ENCODE measurements at regions not wholly inside any gene's neighbourhood (a gene's known extent, or its start where the extent isn't known, plus 50 kb on each side); places are given as distances from the start of the nearest gene placed in this dataset.
"Not testable (repeated sequence)": the region's sequence is repeated elsewhere in the genome, so short reads cannot be mapped to it uniquely, and the experiment has no call there.

DNA sequence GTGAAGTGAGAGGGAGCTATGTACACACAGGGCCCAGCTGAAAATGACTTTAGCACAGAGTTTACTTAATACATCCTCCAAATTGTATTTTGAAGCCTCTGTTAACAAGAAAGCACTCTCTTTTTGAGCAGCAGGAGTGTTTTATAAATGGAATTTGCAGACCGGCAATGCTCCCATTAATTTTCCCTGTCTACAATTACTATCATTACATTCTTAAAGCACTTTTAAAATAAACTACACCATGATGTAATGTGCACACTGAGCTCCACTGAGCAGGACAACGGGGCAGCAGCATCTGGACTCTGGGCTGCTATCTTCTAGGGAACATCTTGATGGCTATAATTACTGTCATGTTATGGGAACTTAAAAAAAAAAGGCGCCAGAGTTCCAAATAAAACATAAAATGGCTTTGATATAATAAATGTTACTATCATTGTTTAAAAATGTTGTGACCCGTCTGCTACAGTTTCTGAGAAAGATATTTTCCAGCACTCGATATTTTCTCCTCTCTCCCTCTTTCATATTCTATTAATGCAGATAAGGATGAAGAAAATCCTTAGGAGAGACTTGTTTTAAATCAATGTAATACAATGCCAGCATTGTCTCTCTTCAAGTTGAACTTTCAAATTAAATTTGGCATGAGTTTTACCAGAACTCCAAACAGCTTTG lies 150.9 kb downstream of the HLX start:
- DNase-seq, result no peak

- DNase-seq, result no peak
These were observed 151.7 kb downstream of the HLX start for GRCh38 chr1:221030990-221031389.

DNA sequence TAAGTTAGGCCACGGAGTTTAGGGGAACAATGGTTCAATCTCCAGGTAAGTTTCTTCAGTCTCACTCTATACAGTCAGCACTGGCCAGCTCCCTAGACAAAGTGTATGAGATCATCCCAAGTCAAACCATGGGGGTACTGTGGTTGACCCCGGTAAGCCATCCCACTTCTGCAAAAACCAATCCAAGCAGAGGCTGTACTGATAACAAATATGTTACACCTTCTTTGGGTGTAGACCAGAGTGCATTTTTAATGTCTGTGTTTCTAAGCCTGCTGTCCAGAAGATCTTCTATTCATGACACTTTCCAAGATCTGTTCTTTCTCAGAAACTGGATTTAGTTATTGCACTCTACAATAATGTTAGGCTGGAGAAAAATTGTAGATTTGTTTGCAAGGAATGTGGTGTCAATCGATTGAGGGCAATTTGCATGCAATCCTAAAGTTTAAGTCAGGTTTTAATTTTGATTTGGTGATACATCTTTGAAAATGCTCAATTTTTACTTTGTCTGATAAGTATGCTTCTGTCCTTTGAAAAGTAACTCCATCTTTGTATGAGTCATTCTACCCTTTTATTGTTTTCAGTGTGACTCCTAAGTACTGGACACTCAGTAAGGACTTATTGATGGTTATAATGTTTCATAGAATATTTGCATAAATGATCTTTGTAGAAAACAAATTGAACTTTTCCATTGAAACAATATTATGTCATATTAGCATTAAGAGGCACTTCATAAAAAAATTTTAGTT lies 152.4 kb downstream of the HLX start:
- no peak for DNase-seq

DNA sequence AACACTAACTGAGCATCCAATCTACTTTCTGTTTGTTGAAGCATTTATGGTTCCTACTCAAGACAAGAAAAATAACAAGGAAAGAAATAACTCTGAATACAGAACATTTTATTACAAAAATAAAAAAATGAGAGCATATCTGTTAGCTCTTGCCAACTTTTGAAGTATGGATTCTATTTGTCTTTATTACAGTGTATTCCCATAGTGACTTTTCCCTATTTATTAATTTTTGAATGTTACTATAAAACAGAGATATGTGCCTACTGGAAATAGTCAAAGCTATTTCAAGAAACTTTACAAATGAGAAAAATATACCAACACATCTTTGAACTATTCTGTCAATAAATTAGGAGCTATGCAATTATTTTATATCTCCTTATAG lies 153.0 kb downstream of the HLX start:
- no peak for DNase-seq

DNA sequence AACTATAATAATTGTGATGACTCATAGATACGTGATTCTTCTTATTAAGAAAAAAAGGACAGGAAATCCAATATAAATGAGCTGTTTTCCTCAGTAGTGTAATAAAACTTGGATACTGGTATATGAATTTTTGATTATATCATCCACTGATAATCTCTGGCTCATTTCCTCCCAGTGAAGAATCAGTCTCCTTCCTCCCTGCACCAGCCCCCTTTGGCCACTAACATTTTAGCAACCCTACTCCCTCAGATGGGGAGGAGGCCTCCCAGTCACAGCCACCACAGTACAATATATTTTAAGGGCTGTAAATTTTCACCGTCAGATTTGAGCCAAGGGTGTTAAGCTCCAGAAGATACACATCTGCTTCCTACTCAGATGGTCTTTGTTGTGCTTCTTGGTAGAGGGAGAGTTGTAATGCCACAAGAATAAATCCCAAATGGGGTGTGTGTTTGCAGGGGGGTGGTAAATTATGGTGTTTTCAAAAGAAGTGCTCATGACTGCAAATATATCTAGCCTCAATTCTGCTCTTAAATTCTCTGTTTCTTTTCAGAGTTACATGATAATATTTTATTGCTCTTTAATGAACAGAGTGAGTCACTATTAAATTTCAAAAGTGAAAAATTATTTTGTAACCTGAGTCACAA lies 153.5 kb downstream of the HLX start:
- DNase-seq, result no peak

DNA sequence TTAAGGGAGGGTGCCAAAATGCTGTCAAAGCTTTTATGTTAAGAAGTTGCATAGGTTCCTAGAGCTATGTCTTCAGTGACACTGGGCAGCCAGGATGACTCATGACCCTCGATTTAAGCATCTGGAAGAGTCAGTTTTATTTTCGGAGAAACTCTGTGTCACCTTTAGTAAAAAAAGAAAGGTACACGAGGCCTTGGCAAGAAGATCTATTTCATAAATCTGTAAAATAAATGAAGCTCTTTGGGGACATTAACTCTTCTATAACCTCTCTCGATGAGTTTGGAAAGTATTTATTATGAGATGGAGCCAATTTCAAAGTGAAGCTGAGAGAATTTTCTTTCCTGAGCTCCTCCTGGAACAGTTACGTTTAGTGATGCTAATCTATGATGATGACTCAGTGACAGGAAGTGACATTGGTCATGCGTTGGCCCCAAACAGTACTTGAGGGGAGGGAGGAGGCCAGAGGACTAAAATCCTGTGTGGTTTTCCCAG lies 156.5 kb downstream of the HLX start:
- DNase-seq, result no peak

DNA sequence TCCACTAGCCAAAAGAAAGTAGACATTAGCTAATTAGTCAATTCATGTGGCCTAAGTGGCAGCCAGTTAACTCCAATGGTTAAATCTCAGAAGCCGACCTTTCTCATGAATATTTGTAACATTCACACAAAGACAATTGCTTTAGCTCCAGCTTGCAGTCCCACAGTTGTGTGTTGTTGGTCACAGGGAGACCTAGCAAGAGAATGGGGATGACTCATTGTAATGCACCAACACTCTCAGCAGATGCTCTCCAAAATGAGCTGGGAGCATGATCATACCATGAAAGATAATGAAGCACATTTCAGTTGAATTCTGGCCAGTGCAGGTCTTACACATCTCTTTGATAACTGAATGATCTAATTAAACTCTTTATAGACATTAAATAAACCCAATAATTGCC lies 160.4 kb downstream of the HLX start:
- DNase-seq, result no peak

DNA sequence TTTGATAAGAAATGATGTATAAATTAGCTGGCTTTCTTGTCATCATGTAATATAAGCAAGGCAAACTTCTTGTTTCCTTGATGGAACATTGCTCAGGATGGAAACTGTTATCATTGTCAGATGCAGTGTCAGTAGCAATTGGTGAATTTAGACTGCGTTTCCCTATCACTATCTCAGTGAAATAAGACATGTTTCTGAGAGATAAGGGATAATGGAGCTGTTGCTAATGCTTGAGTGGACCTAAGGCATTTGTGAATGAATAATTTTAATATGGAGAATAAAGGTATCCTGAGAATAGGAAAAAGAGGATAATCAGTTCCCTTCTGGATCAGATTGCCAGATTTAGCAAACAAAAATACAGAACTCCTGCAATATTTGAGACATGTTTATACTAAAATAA lies 160.9 kb downstream of the HLX start:
- no peak for DNase-seq

DNA sequence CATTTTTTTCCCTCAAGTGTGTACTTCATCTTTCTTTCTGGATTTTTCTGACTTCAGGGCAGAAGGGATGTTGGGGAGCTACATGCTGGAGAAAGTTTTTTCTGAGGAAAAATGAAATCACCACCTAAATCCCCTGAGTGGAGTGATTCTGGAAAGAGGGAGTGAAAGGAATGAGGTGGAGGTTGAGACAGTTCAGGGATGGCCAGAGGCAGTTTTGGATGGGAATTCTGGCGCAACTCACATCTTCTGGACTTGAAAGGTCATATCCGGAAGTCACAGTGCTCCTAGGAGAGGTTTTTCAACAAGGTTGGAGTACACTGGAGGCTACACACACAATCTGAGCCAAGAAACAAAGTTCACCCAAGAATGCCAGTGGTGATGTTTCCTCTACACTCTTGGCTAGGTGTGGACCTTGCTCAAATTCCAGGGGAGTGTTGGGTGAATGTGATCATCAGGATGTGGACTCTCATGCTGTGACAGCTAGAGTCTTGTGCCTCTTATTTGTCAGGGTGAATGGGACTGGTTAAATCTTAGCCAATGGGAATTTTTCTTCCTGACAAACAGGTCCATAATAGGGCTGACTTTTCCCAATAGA lies 161.5 kb downstream of the HLX start:
- no peak for DNase-seq

- no peak for DNase-seq
These were observed 165.3 kb downstream of the HLX start for GRCh38 chr1:221044538-221044937.

DNA sequence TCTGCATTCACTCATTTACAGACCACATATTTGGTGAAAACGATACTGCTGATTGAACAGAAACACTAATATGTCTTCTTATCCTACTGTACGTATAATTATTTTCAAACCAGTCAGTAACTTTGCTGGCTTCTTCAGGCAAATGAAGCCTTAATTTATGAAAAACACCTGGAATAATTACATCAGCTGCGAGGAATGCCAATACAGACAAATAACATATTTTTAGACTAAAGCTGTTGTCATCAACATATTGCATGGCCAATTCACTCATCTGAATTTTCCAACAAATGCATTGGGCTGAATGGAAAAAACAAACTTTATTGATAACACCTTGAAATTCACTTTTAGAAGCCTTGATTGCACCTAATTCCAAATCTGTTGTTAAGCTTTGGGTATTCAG lies 165.9 kb downstream of the HLX start:
- no peak for DNase-seq

DNA sequence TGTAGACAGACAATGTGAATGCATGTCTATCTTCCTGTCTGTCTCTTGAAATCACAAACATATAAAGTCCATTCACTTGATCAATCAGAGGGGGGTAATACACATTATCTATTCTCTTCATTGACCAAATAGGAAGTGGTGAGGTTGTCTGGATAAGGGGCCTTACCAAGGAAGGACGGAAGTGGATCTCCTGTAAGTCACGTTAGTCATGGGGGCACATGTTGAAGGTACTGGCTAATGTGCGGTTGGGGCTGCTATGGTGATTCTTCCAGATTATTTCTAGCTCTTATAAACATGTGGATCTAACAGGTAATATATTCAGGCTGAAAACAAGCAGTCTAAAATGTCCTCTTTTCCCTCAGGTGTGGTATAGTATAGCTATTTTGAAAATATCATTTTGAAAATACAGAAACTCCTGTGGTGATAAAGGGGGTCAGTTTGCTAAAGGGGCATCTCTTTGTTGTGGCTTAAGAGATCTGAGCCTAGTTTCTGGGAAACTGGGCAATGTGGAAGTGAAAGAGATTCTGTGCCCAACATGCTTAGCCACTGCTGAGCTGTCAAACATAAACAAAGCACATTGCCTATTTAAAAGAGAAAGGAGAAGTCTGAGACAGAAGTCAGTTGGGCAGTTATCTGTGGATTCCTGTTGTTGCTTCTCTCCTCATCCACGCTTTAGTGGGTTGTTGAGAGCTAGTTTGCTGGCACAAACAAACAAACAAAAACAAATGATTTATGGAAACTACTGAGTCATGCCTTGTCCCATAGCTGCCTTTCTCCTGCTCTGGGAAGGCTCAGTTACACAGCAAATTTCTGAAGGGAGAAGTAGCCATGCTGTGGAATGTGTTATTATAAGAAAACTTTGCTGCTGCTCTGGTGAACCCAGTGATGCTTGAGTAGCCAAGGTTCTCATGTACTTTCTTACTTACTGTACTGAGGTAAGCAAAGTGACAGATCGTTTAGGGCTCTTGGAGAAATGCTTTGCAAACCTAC lies 166.9 kb downstream of the HLX start:
- no peak for DNase-seq

DNA sequence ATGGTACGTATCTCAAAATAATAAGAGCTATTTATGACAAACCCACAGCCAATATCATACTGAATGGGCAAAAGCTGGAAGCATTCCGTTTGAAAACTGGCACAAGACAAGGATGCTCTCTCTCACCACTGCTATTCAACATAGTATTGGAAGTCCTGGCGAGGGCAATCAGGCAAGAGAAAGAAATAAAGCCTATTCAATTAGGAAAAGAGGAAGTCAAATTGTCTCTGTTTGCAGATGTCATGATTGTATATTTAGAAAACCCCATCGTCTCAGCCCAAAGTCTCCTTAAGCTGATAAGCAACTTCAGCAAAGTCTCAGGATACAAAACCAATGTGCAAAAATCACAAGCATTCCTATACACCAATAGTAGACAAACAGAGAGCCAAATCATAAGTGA lies 172.1 kb downstream of the HLX start:
- not testable (repeated sequence) for DNase-seq

GRCh38 chr1:221053889-221054288 lies 174.6 kb downstream of the HLX start:
- no peak for DNase-seq

DNA sequence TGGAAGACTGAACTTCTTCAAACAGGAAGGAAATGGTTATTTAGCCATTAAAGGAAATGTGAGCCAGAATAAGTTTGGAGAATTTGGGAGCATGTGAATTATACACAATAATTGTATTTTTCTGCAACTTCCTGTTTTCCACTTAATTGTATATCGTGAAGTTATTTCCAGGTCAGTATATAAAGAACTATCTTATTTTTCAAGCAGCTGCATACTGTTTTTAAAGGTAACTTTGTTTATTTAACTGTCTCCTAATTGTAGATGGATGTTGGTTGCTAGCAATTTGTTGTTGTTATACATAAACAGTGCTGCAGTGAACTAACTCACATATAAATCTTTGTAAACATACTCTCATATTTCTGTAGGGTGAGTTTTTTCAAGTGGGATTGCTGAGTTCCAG lies 180.3 kb downstream of the HLX start:
- no peak for DNase-seq

DNA sequence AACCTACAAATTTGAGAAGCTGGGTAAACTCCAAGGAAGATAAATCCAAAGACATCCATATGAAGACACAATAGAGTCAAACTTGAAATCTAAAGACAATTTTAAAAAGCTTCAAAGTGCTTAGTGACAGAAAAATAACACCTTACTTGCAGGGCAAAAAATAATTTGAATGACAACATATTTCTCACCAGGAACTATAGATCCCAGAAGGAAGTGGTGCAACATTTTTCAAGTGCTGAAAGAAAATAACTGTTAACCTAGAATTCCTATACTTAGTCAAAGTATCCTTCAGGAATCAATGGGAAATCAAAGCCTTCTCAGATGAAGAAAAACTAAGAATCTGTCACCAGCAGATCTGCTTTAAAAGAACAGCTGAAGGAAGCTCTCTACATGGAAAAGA lies 184.4 kb downstream of the HLX start:
- DNase-seq, result no peak

GRCh38 chr1:221066351-221067001 lies 187.2 kb downstream of the HLX start:
- no peak for DNase-seq

- DNase-seq, result no peak
These were observed 188.5 kb downstream of the HLX start for GRCh38 chr1:221067721-221068120.

DNA sequence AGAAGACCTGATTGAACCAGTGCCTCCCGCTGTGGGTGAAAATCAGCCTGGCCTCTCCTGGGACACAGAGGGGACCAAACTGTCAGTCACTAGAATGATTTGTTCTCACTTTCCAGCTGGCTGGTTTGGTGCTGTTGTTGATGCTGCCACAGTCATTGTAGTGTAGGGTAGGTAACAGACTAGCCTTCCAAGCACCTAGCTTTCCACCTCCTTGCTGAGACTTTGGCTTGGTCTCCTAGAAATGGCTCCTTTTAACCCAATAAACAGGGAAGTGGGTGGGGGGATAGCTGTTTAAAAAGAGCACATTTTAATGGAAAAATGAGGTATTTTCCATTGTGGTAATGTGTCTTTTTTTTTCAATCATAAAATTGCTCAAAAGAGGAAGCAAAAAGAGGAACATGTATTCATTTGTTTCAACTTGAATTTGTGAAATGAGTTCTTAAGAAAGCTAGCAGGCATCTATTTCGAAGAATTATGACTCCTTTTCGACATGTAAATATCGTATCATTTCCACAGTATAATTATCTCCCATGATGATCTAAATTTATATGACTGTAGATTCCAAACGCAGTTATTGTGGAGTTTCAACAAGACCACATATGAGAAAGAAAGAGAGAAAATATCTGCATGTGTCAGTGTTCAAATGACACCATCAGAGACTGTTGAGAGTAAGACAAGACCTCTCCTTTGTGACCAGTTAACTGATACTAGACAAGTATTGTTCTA lies 190.1 kb downstream of the HLX start:
- DNase-seq, result no peak

DNA sequence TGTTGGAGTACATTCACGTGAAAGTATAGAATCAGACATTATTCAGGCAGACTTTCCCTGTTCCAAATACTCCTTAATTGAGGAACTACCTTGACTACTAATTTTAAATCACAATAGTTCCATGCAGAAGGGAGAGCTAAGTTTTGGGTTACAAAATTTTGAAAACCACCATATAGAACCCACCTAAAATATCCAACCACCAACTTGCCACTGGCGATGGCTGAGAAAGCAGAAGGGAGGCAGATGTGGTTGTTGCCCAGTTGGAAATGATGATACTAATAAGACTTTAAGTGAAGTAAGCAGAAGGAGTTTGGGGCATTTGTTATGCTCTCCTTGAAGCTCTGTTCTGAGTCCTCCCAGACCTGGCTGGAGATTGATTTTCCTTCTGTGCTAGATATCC lies 190.7 kb downstream of the HLX start:
- DNase-seq, result no peak

DNA sequence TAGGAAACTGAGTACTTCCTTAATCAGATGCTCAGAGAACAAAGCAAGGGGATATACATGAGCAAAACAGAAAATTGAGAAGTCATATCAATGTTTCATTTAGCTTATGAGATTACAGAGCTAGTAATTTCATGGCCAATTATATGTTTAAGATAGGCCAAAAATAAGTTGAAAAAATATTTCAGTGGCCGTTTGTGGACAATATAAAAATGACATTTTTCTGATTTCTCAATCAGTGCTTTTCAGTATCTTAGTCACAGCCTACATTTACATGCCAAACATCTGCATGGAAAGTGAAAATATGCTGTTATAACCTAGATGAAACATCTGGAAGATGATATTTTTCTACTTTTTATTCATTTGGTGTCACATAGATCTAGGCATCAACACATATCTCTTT lies 192.5 kb downstream of the HLX start:
- DNase-seq, result no peak

Data from left hindlimb (tissue), 1 donor.